OCI-M2 (cell line): ENCODE measurements at regions not wholly inside any gene's neighbourhood (a gene's known extent, or its start where the extent isn't known, plus 50 kb on each side); places are given as distances from the start of the nearest gene placed in this dataset.

Source experiments
- DNase-seq: peaks from one replicate; lab custom pipeline; 2025; ENCODE audit not compliant: unreplicated experiment; lab: John Stamatoyannopoulos, UW

DNA sequence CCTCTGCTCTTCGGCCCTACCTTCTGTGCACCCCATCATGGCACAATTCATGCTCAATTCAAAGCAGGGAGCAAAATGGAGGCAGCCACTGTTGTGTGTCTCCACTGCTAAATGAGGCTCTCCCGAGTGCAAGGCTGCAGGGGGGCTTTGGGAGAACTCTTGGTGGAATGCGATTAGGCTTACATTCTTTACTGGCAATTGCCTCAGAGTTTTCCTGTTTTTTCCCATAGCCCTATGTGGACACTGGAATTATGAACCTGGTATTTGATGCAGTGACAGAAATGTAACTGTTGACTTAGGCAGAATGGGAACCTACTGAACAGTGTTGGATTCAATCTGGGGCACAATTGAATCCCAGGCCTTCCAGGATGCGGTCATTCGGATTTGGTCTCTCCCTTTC lies 187.9 kb upstream of the GMDS start:
- no peak for DNase-seq

DNA sequence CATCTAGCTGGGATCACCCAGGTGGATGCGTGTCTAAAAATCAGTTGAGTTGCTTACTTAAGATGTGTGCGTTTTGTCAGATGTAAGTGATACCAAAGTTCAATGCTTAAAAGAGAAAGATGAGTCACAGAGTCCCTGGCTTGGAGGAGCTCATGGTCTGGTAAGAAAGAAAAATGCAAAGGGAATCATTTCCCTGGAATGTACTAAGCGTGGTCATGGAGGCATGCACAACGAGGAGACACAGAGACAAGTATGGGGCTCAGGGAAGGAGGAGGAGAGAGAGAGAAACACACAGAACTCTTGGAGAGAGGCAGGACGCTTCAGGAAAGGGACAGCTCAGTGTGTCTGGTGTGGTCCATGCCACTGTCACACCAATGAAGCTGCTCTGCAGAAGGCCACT lies 186.9 kb upstream of the GMDS start:
- no peak for DNase-seq

DNA sequence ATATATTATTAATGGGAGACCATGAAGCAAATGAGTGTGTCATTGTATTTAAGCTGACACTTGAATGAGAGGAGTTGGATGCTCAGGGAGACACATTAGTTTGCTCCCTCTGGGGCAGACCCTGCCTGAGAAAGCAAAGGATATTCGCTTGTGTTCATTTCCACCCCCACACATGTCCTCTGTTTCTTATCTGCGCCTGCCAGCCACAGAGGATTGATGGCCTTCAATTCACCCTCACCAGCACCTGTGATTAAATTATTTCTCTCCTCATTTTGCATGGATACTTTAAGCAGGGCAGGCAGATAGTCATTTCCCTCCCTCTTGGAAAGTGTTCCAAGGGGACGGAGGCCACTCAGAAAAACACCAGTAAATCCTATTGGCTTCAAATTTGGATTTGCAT lies 185.2 kb upstream of the GMDS start:
- DNase-seq = no peak

DNA sequence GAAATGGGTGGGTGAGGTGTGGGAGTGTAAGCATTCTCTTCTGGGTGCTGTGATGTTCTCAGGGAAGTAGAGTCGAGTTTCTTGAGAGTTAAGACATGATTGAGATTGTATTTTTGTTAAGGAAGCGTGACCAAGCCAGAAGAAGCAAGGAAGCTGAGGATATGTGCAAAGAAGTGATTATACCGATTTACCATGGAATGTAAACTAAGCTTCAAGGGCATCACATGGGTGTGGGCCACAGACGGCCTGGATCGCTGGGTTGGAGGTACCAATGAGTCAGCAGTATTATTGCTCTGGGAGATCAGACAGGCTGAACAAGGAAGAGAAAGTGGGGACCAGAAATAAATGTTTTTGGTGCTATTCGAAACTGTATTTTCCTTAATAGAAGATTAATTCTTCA lies 184.1 kb upstream of the GMDS start:
- DNase-seq = no peak

DNA sequence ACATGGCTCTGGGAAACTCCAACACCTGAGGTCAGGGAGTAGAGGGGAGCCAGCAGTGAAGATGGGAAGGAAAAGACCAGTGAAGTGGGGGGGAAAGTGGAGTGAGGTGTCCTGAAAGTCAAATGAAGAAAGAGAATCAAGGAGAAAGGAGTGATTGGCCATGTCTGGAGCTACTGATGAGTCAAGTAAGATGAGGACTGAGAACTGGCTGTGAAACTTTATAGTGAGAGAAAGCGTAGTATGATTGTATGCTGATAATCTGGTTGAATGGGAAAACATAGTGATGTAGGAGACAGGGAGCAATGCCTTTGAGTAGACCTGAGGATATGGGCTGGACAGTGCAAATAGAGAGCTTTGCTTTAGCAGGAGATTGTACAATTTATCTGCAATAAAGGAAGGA lies 183.6 kb upstream of the GMDS start:
- DNase-seq = no peak

DNA sequence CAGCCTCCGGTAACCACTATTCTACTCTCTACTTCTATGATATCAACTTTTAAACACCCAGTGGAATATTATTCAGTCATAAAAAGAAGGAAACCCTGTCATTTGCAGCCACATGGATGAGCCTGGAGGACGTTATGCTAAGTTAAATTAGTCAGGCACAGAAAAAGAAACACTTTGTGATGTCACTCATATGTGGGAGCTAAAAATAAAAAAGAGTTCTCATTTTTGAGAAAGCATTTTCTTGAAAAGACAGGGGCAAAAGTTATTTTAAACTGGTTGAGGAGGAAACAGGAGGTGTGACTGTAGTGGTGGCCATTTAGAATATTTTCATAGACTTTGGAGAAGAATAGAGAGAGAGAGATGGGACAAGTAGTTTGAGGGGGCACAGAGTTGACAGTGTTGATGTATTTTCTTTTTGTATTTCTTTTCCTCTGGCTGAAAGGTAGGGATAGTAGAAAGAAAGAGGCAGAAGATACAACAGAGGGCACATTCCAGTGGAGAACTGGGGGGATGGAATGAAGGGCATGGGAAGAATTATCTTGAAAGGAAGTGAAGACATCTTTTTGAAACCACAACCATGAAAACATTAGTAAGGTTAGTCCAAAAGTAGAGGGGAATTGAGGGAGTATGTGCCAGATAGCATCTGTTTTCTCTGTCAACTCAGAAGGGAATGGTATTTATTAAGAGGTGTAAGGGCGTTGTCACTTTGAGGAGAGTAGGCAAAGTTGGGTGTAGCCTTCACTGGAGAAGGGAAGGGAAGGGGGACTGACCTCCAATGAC lies 181.3 kb upstream of the GMDS start:
- no peak for DNase-seq

DNA sequence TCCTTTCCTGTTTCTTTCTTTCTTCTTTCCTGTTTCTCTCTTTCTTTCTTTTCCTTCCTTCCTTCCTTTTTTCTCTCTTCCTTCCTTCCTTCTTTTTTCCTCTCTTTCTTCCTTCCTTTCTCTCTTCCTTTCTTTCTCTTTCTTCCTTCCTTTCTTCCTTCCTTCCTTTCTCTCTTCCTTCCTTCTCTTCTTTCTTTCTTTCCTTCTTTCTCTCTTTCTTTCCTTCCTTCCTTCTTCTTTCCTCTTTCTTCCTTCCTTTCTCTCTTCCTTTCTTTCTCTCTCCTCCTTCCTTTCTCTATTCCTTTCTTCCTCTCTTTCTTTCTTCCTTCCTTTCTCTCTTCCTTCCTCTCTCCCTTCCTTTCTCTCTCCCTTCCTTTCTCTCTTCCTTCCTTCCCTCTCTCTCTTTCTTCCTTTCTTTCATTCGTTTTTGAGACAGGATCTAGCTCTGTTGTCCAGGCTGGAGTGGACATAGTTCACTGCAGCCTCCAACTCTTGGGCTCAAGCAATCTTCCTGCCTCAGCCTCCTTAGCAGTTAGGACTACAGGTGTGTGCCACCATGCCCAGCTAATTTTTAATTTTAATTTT lies 170.8 kb upstream of the GMDS start:
- DNase-seq = no peak

DNA sequence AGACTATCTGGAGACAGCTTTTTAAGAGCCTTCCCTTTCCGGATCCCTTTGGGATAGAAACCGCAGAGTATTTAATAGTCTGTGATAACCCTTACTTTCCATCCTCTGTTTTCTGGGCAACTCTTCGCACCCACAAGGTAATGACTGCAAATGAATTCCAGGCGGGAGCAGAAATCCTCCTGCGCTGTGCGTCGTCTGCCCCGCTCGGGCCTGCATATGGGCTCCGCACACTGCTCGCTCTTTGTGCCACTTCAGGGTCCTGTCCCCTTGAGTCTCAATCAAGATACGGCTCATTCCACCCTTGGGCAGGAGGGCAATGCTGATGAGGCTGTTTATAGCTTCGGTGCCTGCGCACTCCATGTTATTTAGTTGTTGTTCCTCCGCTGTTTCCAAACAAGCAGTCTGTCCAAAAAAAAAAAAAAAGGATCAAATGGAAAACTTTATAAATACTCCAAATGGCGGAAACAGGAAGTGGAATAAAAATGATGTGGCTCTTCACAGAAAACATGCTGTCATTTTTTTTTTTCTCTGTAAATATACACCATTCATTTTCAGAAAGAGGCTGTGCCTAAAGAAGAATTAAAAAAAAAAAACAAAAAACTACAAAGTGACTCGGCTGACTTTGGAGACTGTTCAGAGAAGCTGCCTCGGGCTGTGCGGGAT lies 169.6 kb upstream of the GMDS start:
- DNase-seq = no peak

DNA sequence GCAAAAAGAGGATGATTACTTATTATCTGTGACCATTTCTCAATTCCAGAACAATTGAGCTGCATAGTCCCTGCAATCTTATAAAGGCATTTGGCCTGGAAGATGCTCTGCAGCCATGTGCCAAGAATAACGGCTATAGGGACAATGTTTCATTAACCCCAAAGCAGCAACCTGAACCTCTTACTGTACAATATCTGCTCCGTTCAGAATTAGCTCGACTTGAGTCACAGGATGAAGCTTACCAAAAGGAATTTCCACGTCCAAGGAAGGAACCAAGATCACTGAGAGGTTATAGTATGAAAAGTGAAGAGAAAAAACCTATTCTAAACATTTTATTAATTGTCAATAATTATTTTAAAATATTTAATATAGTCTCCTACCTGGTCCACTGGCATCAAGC lies 167.3 kb upstream of the GMDS start:
- no peak for DNase-seq

DNA sequence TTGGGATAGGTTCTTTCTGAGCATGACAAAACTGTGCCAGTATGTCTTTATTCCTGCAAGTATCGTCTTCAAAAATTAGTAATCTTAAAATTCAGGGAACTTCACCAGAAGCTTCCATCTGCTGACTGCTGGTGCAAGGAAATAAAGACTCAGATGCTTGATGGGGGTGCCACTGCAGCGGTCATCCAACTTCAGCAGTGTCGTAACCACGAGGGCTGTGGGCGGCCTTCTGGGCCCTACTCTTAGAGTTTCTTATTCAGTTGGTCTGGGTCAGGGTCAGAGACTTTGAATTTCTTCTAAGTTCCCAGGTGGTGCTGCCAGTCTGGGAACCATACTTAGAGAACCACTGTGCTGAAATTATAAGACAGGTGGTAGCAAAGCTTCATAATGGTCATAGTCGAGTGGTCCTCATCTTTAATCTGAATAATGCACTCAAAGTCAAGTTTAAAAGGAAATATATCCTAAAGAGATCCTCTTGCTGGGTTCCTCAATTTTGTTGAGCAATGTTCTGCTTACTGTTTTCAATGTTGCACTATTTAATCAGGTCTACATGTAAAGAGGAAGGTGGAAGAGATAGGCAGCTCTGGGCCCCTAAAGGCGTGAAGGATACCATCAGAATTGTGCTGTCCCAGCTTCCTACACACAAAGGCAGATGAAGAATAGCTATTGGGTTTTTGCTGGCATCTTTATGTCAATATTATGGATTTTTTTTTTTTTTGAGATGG lies 165.4 kb upstream of the GMDS start:
- DNase-seq = no peak

DNA sequence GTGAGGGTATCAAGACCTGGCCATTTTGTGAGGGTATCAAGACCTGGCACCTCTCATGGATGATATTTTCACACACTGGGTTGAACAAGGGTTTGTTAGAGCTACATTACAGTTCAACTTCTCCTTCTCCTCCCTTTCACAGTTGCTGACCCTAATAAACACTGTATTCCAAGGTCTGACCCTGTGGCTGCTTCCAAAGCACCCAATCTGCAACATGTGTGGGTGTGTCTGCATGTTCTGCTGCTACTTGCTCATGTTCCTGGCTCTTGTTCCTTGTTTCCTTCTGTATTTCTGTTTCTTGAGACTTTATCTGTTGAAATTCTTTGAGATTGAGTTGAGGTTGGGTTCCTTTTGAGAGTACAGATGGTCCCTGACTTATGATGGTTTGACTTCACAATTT lies 162.1 kb upstream of the GMDS start:
- DNase-seq = no peak

DNA sequence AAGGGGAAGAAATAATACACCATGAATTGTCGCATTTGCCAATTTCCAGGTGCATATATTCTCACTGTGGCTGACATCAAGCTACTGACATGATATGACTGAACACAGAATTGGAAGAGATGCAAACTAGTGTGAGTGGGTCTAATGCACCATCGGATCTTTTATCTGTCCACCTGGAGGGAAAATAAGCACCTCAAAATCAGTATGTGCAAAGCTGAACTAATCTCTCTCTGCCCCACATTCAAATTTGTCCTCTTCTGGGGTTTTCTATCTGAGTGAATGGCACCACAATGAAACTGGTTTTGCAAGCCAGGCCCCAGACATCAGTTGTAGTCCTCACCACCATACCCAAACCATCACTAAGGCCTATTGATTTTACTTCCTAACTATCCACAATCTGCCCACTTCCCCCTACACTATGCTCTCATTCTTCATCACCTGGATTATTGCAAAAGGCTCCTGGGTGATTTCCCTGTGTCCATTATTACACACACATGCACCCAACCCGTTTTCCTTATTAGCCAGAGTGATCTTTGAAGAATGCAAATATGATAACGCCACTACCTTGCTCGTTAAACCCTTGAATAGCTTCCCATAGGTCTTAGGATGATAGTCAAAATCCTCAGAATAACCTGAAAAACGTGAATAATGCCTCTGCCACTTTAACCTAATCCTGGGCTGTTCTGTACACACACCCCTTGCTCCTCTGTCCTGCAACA lies 159.0 kb upstream of the GMDS start:
- no peak for DNase-seq

DNA sequence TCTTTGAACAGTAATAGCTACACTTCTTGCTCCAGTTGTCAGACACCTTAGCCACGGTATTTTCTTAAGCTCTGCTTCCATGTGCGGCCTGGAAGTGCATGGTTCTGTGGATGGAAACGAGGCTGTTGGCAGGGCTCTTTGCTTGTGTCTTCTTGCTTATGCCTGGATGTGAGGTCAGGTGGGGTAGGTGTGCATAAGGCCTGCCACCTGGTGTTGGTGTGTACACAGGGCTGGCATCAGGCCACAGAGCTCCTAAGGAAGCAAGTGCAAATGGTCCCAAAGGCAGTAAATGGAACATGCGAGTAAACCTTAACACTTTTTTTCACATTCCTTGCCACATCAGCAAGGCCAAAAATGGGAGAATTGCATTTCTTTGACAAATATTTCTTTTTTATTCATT lies 158.1 kb upstream of the GMDS start:
- DNase-seq = no peak

DNA sequence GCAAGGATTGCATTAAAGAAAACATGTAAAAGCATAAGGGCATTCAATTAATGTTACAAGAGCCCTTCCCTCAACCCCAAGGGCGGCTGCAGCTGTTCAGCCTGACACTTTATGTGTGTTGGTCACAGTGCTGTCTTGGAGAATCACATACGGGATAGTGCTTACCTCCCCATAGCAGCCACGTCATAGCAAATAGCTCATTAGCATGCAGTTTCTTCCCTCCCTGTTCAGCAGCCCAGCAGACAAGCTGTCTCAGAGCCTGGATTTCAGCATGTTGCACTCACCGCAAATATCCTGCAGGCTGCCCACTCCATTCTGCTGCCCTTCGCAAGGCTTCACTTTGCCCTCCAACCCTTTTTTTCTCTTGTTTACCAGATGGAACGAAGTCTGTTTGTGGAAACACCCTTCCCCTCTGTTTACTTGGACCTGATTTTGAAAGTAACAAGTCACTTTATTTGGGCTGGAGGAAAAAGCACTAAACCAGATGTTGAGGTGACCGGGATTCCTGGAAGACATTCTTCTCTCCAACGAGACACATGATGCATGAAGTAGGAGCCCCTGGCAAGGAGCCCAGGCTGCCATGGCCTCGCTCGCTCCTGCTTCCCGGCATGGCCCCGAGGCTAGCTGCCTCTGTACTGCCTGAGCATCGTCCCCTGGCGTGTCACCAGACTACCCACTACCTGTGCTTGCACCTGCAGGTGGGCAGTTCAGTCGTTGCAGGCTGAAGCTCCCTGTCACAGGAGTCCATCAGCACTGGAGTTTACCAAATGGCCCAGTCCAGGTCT lies 151.6 kb upstream of the GMDS start:
- no peak for DNase-seq

DNA sequence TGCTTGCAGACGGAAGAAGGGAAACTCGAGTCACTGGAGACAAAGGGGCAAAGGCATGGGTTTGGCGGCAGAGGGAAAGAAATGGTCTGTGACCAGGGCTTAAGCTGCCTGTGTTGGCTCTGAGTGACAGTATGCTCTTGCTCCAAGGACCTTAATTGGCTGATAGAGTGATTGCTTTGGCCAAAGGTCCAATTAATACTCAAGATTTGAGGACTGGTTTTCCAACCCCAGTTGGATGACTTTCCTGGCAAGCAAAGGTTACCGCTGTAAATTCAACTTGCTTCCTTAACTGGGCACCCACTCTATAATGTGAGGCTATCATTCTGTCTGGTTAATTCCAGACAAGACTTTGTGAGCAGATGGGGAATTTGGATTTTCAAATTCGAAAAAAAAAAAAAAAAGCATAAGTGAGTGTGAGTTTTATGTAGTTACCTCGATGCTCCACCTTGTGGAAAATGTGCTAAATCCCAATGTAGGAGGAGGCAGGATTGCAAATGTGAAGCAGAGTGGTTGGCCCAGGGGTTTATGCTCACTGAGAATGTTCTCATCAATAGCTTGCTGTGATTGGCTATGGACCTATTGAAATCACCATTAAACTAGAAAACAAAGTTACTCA lies 150.7 kb upstream of the GMDS start:
- no peak for DNase-seq

DNA sequence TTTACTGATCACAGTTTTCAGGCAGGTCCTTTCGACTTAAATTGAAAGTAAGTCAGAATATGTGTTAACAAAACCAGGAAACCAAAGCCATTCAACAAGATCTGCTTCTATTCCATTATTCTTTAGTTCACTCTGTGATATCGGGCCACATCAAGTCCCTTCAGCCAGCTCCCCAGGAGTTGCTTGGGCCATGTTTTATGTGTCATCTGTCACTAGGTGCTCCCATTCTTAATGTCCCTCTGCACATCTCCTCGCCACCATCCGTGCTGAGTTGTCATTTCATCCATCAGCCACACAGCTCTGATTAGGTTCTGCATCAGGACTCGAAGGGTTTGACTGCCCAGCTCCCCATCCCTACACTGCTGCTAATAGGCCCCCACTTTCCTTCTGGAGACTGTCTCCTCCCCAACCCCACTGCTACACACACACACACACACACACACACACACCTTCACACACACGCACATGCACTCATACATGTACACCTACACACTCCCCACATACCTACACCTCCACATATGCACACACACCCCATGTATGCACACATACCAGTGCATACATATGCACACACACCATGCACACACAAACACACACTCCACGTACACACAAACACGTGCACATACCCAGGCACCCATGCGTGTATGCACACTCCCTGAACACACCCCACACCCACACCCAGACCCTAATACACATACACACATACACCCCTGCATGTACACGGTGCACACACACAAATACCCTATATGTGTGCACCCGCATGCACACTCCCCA lies 143.3 kb upstream of the GMDS start:
- no peak for DNase-seq

DNA sequence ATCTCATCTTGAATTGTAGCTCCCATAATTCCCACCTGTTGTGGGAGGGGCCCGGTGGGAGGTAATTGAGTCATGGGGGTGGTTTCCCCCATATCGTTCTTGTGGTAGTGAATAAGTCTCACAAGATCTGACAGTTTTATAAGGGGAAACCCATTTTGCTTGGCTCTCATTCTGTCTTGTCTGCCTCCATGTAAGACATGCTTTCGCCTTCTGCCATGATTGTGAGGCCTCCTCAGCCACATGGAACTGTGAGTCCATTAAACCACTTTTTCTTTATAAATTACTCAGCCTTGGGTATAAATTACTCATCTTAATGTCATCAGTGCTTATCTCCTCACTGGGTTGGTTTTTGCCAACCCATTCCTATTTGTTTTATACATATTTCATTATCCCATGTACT lies 142.0 kb upstream of the GMDS start:
- no peak for DNase-seq

DNA sequence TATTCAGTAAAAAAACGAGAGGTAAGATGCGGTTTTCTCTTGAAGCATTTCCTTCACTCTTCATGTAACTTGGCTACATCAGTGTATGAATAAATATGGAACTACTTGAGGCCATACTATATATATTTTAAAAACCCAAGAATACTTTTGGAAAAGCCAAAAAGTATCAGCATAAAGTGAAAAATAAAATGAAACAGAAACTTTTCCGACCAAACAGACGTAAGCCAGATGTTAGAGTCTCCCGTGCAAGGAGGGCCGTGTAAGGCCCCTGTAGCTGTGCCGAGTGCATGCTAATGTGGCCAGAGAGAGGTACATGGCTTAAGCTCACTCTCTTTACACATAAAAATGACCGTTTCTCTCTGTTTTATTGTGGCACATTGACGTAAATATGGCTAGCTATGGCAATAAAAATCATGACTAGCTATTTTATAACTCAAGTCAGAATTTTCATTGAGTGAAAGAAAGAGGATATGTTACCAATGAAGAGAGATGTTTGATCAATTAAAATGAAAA lies 140.1 kb upstream of the GMDS start:
- DNase-seq = no peak

DNA sequence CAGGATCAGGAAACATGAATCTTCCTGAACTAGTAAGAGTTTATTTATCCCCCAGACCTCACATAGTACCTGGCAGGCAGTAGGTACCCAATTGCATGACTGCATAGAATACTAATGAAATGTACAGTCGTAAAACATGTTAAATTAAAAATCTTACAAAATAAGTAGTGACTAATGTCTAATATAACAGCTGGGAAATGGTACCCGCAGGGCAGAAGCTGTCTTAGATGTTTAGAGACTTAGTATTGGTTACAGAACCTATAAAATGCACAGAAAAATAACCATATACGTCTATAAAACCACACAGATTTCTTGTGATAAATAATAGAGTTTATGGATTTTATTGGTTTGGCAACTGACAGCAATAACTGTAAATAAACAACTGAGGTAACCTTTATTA lies 139.1 kb upstream of the GMDS start:
- no peak for DNase-seq
